NCI-H1105 (cell line): ENCODE measurements at regions not wholly inside any gene's neighbourhood (a gene's known extent, or its start where the extent isn't known, plus 50 kb on each side); places are given as distances from the start of the nearest gene placed in this dataset.

Source experiments
- DNase-seq: peaks from one replicate; lab custom pipeline; 2025; lab: John Stamatoyannopoulos, UW

DNA sequence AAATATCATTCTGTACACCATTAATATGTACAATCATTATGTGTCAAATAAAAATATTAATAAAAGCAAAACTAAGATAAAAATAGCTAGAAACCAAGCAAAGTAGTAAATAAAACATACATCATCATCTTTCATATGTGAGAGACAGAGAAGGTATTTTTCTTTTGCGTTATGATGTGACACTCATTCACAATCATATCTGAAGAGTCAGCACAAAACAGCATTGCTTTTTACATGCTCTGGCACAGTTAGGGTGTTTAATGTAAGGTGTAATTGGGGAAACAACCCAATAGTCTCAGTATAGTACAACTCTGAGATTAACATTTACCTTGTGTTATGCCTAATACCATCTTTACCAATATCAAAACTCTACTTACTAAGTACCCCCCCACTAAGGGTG, 376.6 kb downstream of the TMA16 start:
- DNase-seq = no peak

- no peak for DNase-seq
These were observed 380.8 kb downstream of the TMA16 start for GRCh38 chr4:163875327-163875726.

DNA sequence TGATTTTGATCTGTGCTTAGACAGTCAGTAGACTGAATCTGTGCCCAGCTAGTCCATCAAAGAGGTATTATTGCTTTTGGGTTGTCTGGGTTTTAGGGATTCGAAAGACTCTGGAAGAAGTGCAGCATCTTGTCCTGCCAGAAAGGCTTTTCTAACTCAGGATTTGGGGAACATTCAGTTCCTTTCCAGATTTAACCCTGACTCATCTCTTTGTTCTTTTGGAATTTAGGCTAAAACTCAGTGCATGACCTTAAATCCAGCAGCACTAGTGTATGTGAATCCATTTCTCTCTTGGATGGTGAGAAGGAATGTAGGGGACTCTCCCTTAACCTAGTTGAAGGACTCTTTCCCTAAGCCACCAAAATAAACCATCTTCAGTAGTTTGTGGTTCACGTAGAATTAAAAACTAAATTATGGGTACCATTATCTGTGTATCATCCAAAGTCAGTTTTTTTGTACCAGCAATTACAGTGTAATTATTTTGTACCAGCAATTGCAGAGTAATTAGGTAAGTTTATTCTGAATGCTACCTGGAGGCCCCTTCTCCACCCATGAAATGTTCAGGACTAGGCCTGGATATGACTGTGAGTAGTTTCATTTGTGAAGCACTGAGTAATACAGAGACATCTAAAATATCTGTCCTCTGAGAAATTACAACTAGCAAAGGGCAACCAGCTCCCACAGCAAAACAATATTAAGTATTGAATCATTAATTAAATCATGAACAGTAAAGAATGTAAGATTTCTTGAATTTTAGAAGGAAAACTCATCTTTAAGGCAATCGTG, 384.0 kb downstream of the TMA16 start:
- DNase-seq = no peak

DNA sequence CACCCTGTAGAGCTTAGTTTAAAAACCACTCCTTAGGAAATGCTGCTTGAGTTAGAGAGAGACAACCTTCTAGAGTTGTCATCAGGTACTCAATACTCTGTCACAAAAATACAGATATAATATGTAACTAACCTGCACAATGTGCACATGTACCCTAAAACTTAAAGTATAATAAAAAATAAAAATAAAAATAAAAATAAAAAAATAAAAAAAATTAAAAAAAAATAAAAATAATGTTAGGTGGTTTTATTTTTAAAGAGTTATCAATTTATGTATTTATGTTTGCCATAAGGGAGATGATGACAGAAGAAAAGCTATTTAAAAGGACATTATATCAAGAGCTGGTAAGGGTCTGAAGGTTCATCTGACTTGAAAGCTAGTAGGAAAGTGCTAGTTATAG, 397.9 kb downstream of the TMA16 start:
- no peak for DNase-seq

GRCh38 chr4:163895378-163896005, 401.0 kb downstream of the TMA16 start:
- no peak for DNase-seq

- no peak for DNase-seq
These were observed 406.8 kb downstream of the TMA16 start for GRCh38 chr4:163901319-163901718.

- DNase-seq = no peak
These were observed 407.9 kb downstream of the TMA16 start for GRCh38 chr4:163902417-163902816.

- DNase-seq = no peak
These were observed 417.4 kb downstream of the TMA16 start for GRCh38 chr4:163911891-163912290.

DNA sequence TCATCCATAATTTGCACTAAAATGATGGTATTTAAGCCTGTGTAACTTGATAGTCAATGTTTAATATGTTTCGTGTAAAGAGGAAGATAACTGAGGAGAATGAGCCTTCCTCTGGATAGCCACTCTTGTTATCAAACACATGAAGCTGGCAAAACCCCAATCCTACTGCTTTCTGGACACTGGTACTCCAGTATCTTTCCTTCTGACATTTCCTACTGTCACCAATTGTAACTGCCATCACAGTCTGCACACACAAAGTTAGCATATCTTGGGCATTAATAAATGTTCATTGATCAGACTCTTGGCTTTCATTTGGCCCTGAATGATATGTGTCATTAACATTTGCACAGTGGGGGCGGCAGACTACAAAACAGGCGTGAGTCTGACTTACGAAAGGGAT, 419.1 kb downstream of the TMA16 start:
- DNase-seq = no peak

DNA sequence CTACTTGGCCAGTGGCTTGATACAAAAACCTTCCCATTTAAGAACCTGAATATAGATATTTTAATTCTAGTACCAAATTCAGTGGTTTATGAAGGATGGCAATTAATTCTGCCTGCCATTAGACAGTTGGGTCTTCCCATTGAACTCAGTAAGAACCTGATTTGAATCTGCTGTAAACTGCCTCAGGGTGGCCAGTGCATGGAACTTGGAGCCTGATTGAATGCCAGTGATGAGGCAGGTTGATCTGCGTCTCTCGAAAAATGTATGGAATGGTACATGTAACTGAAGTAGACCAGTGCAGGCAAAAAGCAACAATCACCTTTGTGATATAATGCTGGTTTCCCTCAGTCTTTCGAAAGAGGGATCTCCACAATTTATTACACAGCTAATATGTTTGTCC, 421.4 kb downstream of the TMA16 start:
- DNase-seq = no peak

DNA sequence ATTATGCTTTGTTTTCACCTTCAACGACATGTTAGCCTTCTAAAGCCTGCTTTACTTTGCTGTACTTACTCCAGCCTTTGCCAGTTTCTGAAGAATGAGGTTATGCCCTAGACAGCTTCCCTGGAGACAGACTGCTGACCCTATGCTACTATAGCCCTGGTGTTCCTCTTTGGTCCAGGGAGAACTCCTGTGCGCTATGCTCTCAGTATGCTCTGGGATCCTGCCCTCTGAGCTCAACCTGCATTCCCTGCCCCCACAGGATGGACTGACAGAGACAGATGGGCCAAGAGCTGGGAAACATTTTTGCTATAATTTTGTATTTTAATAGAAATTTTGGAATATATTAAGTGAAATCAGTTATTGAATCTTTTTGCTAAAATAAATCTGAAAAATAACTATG, 425.9 kb downstream of the TMA16 start:
- DNase-seq = no peak

- DNase-seq = no peak
These were observed 427.8 kb downstream of the TMA16 start for GRCh38 chr4:163922302-163922701.

- no peak for DNase-seq
These were observed 428.6 kb downstream of the TMA16 start for GRCh38 chr4:163923092-163923491.

GRCh38 chr4:163930086-163930485, 435.6 kb downstream of the TMA16 start:
- DNase-seq = no peak

- no peak for DNase-seq
These were observed 438.0 kb downstream of the TMA16 start for GRCh38 chr4:163932504-163932903.

- DNase-seq = no peak
These were observed 445.1 kb downstream of the TMA16 start for GRCh38 chr4:163939597-163939996.

- no peak for DNase-seq
These were observed 446.9 kb downstream of the TMA16 start for GRCh38 chr4:163941221-163941905.

- DNase-seq = no peak
These were observed 454.5 kb downstream of the TMA16 start for GRCh38 chr4:163948920-163949455.

GRCh38 chr4:163949976-163950601, 455.6 kb downstream of the TMA16 start:
- DNase-seq = no peak

DNA sequence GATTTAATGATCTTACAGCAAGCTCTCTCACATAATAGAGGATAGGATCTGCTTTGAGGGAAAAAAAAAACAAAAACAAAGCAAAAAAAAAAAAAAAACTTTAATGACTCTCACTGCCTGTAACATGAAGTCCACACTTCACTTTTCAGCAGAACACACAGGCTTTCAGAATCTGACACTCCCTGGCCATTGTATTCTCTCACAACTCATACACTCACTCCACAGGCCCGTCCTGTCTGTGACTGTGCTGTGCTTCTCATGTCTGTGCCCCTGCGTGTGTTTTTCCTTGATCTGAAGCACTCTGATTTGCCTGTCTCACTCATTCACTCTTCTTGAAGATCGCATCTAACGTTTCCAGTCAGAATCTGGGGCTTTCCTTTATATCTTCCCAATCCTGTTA, 460.8 kb downstream of the TMA16 start:
- DNase-seq = no peak

- DNase-seq = no peak
These were observed 464.3 kb downstream of the TMA16 start for GRCh38 chr4:163958751-163959150.

DNA sequence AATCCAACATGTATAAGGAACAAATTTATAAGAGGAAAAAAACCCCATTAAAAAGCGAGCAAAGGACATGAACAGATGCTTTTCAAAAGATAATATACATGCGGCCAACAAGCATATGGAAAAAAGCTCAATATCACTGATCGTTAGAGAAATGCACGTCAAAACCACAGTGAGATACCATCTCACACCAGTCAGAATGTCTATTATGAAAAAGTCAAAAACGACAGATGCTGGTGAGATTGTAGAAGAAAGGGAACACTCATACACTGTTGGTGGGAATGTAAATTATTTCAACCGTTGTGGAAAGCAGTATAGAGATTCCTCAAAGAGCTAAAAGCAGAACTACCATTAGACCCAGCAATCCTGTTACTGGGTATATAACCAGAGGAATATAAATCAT, 465.4 kb downstream of the TMA16 start:
- no peak for DNase-seq
